ENCODE measurements at regions not wholly inside any gene's neighbourhood (a gene's known extent, or its start where the extent isn't known, plus 50 kb on each side); places are given as distances from the start of the nearest gene placed in this dataset.

GRCh38 chr4:20391912-20392311 is 140.2 kb downstream of the SLIT2 start:
- no peak overlapping the region for H3K4me3 ChIP-seq
- TF ChIP-seq CTCF (IDR thresholded peaks at IDR 0.05) = no peak
- no peaks in the 10 kb centered on the region for H3K9me3 ChIP-seq
- intact Hi-C loops (cut with DNase I) = no loop called here
- no peaks in the 10 kb centered on the region for H3K4me1 ChIP-seq
- no peaks in the 10 kb centered on the region for H3K36me3 ChIP-seq
- ATAC-seq = no peak
- H3K27ac ChIP-seq = no peak overlapping the region
- no peak for DNase-seq
- H3K27me3 ChIP-seq = no peaks in the 10 kb centered on the region

- intact Hi-C loops (cut with DNase I) = no loop called here
- no peak for ATAC-seq
- H3K9me3 ChIP-seq = no peaks in the 10 kb centered on the region
- no peak overlapping the region for H3K27ac ChIP-seq
- no peak for TF ChIP-seq CTCF (IDR thresholded peaks at IDR 0.05)
- no peak for DNase-seq
- H3K36me3 ChIP-seq = no peaks in the 10 kb centered on the region
- no peak overlapping the region for H3K4me3 ChIP-seq
- no peaks in the 10 kb centered on the region for H3K27me3 ChIP-seq
- H3K4me1 ChIP-seq = no peaks in the 10 kb centered on the region
Measured at GRCh38 chr4:20393486-20394100, 141.9 kb downstream of the SLIT2 start.

- Histone ChIP-seq H3K27me3 (no peaks in the 10 kb centered on the region), H3K9me3 (no peaks in the 10 kb centered on the region), H3K4me1 (no peaks in the 10 kb centered on the region), H3K4me3 (no peak overlapping the region), H3K27ac (no peak overlapping the region), H3K36me3 (no peaks in the 10 kb centered on the region)
- TF ChIP-seq CTCF (IDR thresholded peaks at IDR 0.05) = no peak
- ATAC-seq (no peak), DNase-seq (no peak)
- intact Hi-C loops (cut with DNase I) = no loop called here
Measured at GRCh38 chr4:20394512-20394911, 142.8 kb downstream of the SLIT2 start.

GRCh38 chr4:20395160-20395773 is 143.6 kb downstream of the SLIT2 start:
- TF ChIP-seq CTCF (IDR thresholded peaks at IDR 0.05) = peak in 1 of 2 donors; percentile 32
- no peak overlapping the region for H3K4me3 ChIP-seq
- H3K4me1 ChIP-seq = no peaks in the 10 kb centered on the region
- intact Hi-C loops (cut with DNase I) = no loop called here
- no peaks in the 10 kb centered on the region for H3K36me3 ChIP-seq
- peak; percentile 75 for ATAC-seq
- no peaks in the 10 kb centered on the region for H3K27me3 ChIP-seq
- no peak for DNase-seq
- H3K9me3 ChIP-seq = no peaks in the 10 kb centered on the region
- no peak overlapping the region for H3K27ac ChIP-seq

- peaks cover 0 to 3% of the 10 kb centered on the region in 2 donors for H3K4me1 ChIP-seq
- ATAC-seq (no peak), DNase-seq (no peak)
- no peak overlapping the region for H3K4me3 ChIP-seq
- intact Hi-C loops (cut with DNase I) = no loop called here
- H3K27me3 ChIP-seq = no peaks in the 10 kb centered on the region
- TF ChIP-seq CTCF (IDR thresholded peaks at IDR 0.05) = no peak
- no peak overlapping the region for H3K27ac ChIP-seq
- no peaks in the 10 kb centered on the region for H3K9me3 ChIP-seq
- no peaks in the 10 kb centered on the region for H3K36me3 ChIP-seq
Measured at GRCh38 chr4:20403290-20403689, 151.6 kb downstream of the SLIT2 start.

Measured in left lung (tissue), 4 donors.